AG04450 (cell line): ENCODE measurements at regions not wholly inside any gene's neighbourhood (a gene's known extent, or its start where the extent isn't known, plus 50 kb on each side); places are given as distances from the start of the nearest gene placed in this dataset.
"Not testable (repeated sequence)": the region's sequence is repeated elsewhere in the genome, so short reads cannot be mapped to it uniquely, and the experiment has no call there.

Experiments used
- CTCF ChIA-PET: fragments of 300-600, 350-600 bp; formaldehyde crosslinking; extraction: SDS; loops from one replicate; lab custom pipeline; 2022; ENCODE audit warnings: antibody characterized with exemption, inconsistent platforms; lab: Charles Lee
- POLR2A ChIA-PET: fragments of 350-600 bp; formaldehyde crosslinking; extraction: SDS; loops from one replicate; lab custom pipeline; 2021; ENCODE audit warnings: antibody characterized with exemption, inconsistent platforms; lab: Yijun Ruan, JAX
- DNase-seq: peaks from one replicate; pipeline ENCODE4 v3.0.0-alpha.2; 2011; ENCODE audit warnings: low read depth, low spot score
- H3K27ac ChIP-seq: one replicate; pipeline ENCODE4 v1.5.1; 2012; ENCODE audit warnings: low read depth, low read length, control low read depth
- H3K27me3 ChIP-seq: one replicate; pipeline ENCODE4 v1.6.0; 2012; ENCODE audit warnings: low read length; ENCODE audit not compliant: control insufficient read depth, insufficient read depth
- H3K4me3 ChIP-seq: 2 replicates; pipeline ENCODE4 v1.5.1; 2011; ENCODE audit warnings: mild to moderate bottlenecking, low read depth, low read length, control low read depth
- H3K9me3 ChIP-seq: 2 replicates; pipeline ENCODE4 v1.5.1; 2012; ENCODE audit warnings: low read length; ENCODE audit not compliant: control insufficient read depth, insufficient read depth
- TF ChIP-seq, protein P1 (sequence below): IDR thresholded peaks from 2 replicates; pipeline ENCODE4 v1.5.1; 2011; ENCODE audit warnings: low read depth, low read length, control low read depth, inconsistent platforms

DNA sequence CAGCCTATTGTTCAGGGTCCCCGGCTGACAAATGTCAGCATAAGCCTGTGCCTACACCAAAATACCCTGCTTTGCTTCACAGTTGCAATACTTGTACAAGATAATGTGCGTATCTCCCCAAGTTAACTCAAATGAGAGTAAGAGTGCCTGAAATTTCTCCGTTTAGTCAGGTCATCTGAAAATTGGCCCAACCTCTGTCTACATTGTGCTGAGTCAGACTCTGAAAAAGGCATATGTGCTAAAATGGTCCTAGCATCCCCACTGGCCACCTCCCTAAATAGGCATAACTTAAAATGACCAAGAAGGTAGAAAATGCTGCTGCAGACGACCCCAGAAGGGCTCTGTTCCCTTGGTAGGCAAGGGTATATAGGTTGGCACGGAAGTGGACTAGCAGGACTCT, 1653.8 kb upstream of the DDX18 start:
- Histone ChIP-seq H3K27ac (no peak overlapping the region), H3K9me3 (peaks cover 32% of the 10 kb centered on the region), H3K4me3 (no peak overlapping the region), H3K27me3 (no peaks in the 10 kb centered on the region)
- TF ChIP-seq, protein P1, sequence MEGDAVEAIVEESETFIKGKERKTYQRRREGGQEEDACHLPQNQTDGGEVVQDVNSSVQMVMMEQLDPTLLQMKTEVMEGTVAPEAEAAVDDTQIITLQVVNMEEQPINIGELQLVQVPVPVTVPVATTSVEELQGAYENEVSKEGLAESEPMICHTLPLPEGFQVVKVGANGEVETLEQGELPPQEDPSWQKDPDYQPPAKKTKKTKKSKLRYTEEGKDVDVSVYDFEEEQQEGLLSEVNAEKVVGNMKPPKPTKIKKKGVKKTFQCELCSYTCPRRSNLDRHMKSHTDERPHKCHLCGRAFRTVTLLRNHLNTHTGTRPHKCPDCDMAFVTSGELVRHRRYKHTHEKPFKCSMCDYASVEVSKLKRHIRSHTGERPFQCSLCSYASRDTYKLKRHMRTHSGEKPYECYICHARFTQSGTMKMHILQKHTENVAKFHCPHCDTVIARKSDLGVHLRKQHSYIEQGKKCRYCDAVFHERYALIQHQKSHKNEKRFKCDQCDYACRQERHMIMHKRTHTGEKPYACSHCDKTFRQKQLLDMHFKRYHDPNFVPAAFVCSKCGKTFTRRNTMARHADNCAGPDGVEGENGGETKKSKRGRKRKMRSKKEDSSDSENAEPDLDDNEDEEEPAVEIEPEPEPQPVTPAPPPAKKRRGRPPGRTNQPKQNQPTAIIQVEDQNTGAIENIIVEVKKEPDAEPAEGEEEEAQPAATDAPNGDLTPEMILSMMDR: no peak
- DNase-seq: no peak
- ChIA-PET CTCF (no interaction called here), POLR2A (no interaction called here)

DNA sequence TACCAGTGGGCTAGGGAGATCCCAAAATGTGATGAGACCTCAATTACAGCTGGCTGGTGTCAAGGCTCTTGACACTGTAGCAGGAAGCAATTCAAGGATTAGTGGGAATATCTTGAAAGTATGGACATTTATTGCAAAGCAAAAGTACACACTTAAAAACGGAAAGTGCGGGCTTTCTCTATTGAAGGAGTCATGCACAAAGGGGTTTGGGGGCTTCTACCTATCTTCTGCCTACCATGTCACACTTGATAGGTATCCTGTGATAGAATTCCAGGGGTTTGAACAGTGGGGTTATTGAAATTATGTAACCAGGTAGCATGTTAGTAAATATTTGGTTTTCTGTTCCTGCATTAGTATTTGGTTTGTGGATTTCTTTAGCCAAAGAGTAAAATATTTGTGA, 1652.1 kb upstream of the DDX18 start:
- H3K4me3 ChIP-seq: no peak overlapping the region
- ChIA-PET POLR2A (no interaction called here), CTCF (no interaction called here)
- no peak for DNase-seq
- H3K27ac ChIP-seq: no peak overlapping the region
- H3K9me3 ChIP-seq: peaks cover 36% of the 10 kb centered on the region
- TF ChIP-seq, protein P1: no peak
- no peaks in the 10 kb centered on the region for H3K27me3 ChIP-seq

DNA sequence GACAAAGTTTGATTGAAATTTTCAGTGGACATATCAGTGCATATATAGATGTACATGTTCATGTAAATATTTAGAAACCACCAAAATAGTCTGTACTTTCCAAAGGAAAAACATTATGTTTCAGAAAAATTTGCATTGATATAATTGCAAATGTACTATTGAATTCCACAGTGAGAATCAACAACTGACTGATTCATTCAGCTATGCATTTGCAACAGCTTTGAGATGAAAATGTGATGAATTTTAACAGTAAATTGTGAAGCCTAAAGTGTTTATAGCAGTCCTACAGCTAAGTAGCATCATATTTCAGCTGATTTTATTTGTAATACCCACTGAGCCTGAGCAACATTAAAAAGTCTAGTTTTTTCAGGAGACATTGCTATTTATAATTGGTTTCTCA, 1647.4 kb upstream of the DDX18 start:
- TF ChIP-seq, protein P1: no peak
- CTCF ChIA-PET: no interaction called here
- DNase-seq: no peak

DNA sequence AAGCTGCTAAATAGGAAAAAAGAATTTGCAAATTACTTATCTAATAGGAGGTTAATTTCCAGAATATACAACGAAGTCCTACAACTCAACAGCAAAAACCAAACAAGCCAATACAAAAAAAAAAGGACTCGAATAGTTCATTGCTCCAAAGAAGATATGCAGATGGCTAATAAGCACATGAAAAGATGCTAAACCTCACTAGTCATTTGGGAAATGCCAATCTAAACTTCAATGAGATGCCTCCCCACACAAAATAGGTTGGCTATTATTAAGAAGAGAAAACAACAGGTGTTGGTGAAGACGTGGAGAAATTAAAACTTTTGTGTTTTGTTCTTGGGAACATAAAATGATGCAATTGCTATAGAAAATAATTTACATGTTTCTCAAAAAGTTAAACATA, 1634.4 kb upstream of the DDX18 start:
- TF ChIP-seq, protein P1: no peak
- ChIA-PET POLR2A (no interaction called here), CTCF (interaction anchor here (0.7 kb wide), 1 partner anchor 670 kb away, joined by 3 read pairs; no protein-coding TSS in a partner anchor)
- Histone ChIP-seq H3K27me3 (no peaks in the 10 kb centered on the region), H3K4me3 (no peak overlapping the region), H3K27ac (no peak overlapping the region), H3K9me3 (no peaks in the 10 kb centered on the region; the same call in 1 of the 2 replicates)
- no peak for DNase-seq

More for the DNA sequence above, 1647.4 kb upstream of the DDX18 start:
- Histone ChIP-seq H3K9me3 (peaks cover 23% of the 10 kb centered on the region), H3K27me3 (no peaks in the 10 kb centered on the region), H3K27ac (no peak overlapping the region), H3K4me3 (no peak overlapping the region)
- POLR2A ChIA-PET: no interaction called here

DNA sequence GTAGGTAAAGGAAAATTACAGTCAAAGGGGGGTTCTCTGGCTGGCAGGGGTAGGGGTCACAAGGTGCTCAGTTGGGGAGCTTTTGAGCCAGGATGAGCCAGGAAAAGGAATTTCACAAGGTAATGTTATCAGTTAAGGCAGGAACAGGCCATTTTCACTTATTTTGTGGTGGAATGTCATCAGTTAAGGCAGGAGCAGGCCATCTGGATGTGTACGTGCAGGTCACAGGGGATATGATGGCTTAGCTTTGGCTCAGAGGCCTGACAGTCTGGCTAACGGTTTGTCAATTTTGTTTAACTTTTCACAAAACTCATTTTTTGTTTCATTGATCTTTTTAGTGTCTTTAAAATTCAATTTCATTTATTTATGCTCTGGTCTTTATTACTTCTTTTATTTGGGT, 1623.8 kb upstream of the DDX18 start:
- H3K27me3 ChIP-seq, POLR2A ChIA-PET, H3K4me3 ChIP-seq, CTCF ChIA-PET, H3K27ac ChIP-seq, DNase-seq: not testable (repeated sequence)
- peaks cover 14% of the 10 kb centered on the region for H3K9me3 ChIP-seq

DNA sequence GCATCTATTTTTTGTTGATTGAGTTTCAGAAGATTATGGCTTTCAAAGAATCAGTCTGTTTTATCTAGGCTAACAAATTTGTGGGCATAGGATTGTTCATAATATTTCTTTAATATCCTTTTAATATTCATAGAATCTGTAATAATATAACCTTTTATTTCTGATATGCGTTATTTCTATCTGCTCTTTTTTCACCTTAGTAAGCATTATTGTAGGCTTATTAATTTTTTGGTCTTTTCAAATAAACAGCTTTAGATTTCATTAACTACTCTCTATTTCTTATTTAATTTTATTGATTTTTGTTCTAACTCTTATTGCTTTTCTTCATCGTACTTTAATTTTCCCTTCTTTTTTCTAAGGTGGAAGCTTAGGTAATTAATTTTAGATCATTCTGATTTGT, 1614.4 kb upstream of the DDX18 start:
- Histone ChIP-seq H3K27ac (no peak overlapping the region), H3K27me3 (no peaks in the 10 kb centered on the region), H3K4me3 (no peak overlapping the region), H3K9me3 (peaks cover 31% of the 10 kb centered on the region)
- CTCF ChIA-PET: no interaction called here
- DNase-seq: no peak
- POLR2A ChIA-PET: no interaction called here
- TF ChIP-seq, protein P1: no peak
